ENCODE measurements at regions not wholly inside any gene's neighbourhood (a gene's known extent, or its start where the extent isn't known, plus 50 kb on each side); places are given as distances from the start of the nearest gene placed in this dataset.

DNA sequence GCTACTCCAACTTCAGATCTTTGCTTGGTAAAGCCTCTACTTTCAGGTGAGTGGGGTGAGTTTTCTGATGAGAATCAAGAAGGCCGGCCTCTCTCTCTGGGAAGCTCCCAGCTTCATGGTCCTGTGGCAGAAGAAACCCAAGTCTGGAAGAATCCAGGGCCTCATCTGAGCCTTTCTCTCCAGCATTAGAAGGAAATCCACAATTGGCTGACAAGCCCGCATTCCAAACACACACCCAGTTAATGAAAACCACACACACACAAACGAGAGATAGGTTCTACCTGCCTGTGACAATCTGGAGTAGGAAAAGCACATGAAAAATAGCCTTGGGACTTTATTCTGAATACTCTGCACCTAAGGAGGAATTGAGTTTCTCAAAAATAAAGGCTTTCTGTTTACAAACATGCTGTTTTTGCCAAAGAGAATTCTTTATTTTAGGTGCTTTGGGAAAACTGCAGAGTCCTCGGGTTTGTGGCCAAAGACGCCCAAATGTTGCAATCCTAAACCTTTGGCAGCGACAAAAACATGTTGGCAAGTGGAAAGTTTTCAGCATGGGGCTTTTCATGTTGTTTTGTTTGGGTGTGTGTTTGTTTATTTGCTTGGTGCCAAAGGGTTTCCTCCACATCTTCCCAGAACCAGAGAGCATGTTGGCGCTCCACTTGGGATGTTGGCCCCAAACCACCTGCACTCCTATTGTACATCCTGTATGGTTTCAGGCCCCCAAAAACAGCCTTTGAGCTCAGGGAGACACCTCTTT, 216.2 kb downstream of the SETD4 start:
- no peak for DNase-seq (ENCODE audit: low spot score)
- no peaks in the 10 kb centered on the region; the same call in 1 of the 2 replicates for H3K36me3 ChIP-seq (ENCODE audit: insufficient read depth, low read length)
- BruUV-seq (replicated peaks) = no TSS peak
- no peaks in the 10 kb centered on the region for H3K4me1 ChIP-seq (ENCODE audit: insufficient read depth, low read length, poor library complexity, severe bottlenecking)
- no peaks in the 10 kb centered on the region for H3K9me2 ChIP-seq (ENCODE audit: insufficient read depth, low read length)
- H3K79me2 ChIP-seq (ENCODE audit: insufficient read depth, low read depth, low read length) = no peaks in the 10 kb centered on the region
- no peak overlapping the region for H3K4me2 ChIP-seq (ENCODE audit: low read length)
- intact Hi-C loops (cut with micrococcal nuclease; ENCODE audit: unreplicated experiment) = loop anchor here (5.0 kb wide), 2 partner anchors 98 to 183 kb away; no protein-coding TSS in a partner anchor
- no peak overlapping the region for H2AFZ ChIP-seq (ENCODE audit: low read length)
- no peaks in the 10 kb centered on the region for H3K9me3 ChIP-seq (ENCODE audit: low read length)
- no peaks in the 10 kb centered on the region for H4K20me1 ChIP-seq (ENCODE audit: insufficient read depth, low read length)
- CTCF ChIA-PET (ENCODE audit: unreplicated experiment) = no interaction called here
- no peak overlapping the region for H3K27ac ChIP-seq (ENCODE audit: low read depth, low read length, poor library complexity, severe bottlenecking)
- TF ChIP-seq EZH2phosphoT487 (IDR thresholded peaks at IDR 0.05; ENCODE audit: borderline replicate concordance, low read depth, low read length) (no peak), CTCF (conservative IDR thresholded peaks at IDR 0.05; ENCODE audit: low read length) (no peak)
- H3K4me3 ChIP-seq (ENCODE audit: low read depth, low read length, poor library complexity, severe bottlenecking) = no peak overlapping the region
- POLR2A ChIA-PET = no interaction called here

GRCh38 chr21:35840949-35841348, 219.4 kb downstream of the SETD4 start:
- no peaks in the 10 kb centered on the region; the same call in 1 of the 2 replicates for H3K36me3 ChIP-seq (ENCODE audit: insufficient read depth, low read length)
- intact Hi-C loops (cut with micrococcal nuclease; ENCODE audit: unreplicated experiment) = loop anchor here (1.0 to 5.0 kb wide), 4 partner anchors 101 to 1148 kb away; no protein-coding TSS in a partner anchor
- H4K20me1 ChIP-seq (ENCODE audit: insufficient read depth, low read length) = no peaks in the 10 kb centered on the region
- ChIA-PET CTCF (ENCODE audit: unreplicated experiment) (no interaction called here), POLR2A (interaction anchor here (0.6 to 0.7 kb wide), 3 partner anchors 805 to 1973 kb away, joined by 3 to 4 read pairs (median 4); no protein-coding TSS in a partner anchor)
- no peak overlapping the region for H3K4me3 ChIP-seq (ENCODE audit: low read depth, low read length, poor library complexity, severe bottlenecking)
- H3K79me2 ChIP-seq (ENCODE audit: insufficient read depth, low read depth, low read length) = no peaks in the 10 kb centered on the region
- no peak for DNase-seq (ENCODE audit: low spot score)
- H3K27ac ChIP-seq (ENCODE audit: low read depth, low read length, poor library complexity, severe bottlenecking) = no peak overlapping the region
- no peaks in the 10 kb centered on the region for H3K4me1 ChIP-seq (ENCODE audit: insufficient read depth, low read length, poor library complexity, severe bottlenecking)
- H2AFZ ChIP-seq (ENCODE audit: low read length) = no peak overlapping the region
- no TSS peak for BruUV-seq (replicated peaks)
- H3K4me2 ChIP-seq (ENCODE audit: low read length) = no peak overlapping the region
- no peaks in the 10 kb centered on the region for H3K9me2 ChIP-seq (ENCODE audit: insufficient read depth, low read length)
- H3K9me3 ChIP-seq (ENCODE audit: low read length) = no peaks in the 10 kb centered on the region
- TF ChIP-seq EZH2phosphoT487 (IDR thresholded peaks at IDR 0.05; ENCODE audit: borderline replicate concordance, low read depth, low read length) (no peak), CTCF (conservative IDR thresholded peaks at IDR 0.05; ENCODE audit: low read length) (no peak)

All from OCI-LY7 (cell line).